ENCODE measurements at regions not wholly inside any gene's neighbourhood (a gene's known extent, or its start where the extent isn't known, plus 50 kb on each side); places are given as distances from the start of the nearest gene placed in this dataset.
"Not testable (repeated sequence)": the region's sequence is repeated elsewhere in the genome, so short reads cannot be mapped to it uniquely, and the experiment has no call there.

- no peak overlapping the region for H3K4me3 ChIP-seq (ENCODE audit: low read depth, low read length)
- ChIA-PET CTCF (interaction anchor here (3.5 to 4.0 kb wide), 3 partner anchors 83 to 638 kb away, joined by 30 to 55 read pairs (median 37); no protein-coding TSS in a partner anchor), POLR2A (no interaction called here)
- TF ChIP-seq, protein P1, sequence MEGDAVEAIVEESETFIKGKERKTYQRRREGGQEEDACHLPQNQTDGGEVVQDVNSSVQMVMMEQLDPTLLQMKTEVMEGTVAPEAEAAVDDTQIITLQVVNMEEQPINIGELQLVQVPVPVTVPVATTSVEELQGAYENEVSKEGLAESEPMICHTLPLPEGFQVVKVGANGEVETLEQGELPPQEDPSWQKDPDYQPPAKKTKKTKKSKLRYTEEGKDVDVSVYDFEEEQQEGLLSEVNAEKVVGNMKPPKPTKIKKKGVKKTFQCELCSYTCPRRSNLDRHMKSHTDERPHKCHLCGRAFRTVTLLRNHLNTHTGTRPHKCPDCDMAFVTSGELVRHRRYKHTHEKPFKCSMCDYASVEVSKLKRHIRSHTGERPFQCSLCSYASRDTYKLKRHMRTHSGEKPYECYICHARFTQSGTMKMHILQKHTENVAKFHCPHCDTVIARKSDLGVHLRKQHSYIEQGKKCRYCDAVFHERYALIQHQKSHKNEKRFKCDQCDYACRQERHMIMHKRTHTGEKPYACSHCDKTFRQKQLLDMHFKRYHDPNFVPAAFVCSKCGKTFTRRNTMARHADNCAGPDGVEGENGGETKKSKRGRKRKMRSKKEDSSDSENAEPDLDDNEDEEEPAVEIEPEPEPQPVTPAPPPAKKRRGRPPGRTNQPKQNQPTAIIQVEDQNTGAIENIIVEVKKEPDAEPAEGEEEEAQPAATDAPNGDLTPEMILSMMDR (IDR thresholded peaks at IDR 0.05; ENCODE audit: insufficient read depth, low read length, missing control alignments): no peak
- no peak for DNase-seq (ENCODE audit: low read depth, low spot score)
Measured at GRCh38 chr7:131942287-131943150, 386.1 kb upstream of the PODXL start.

- ChIA-PET POLR2A (no interaction called here), CTCF (no interaction called here)
- H3K4me3 ChIP-seq (ENCODE audit: low read depth, low read length): no peak overlapping the region
- no peak for DNase-seq (ENCODE audit: low read depth, low spot score)
- TF ChIP-seq, protein P1 (IDR thresholded peaks at IDR 0.05; ENCODE audit: insufficient read depth, low read length, missing control alignments): no peak
Measured at GRCh38 chr7:131941291-131941690, 384.9 kb upstream of the PODXL start.

DNA sequence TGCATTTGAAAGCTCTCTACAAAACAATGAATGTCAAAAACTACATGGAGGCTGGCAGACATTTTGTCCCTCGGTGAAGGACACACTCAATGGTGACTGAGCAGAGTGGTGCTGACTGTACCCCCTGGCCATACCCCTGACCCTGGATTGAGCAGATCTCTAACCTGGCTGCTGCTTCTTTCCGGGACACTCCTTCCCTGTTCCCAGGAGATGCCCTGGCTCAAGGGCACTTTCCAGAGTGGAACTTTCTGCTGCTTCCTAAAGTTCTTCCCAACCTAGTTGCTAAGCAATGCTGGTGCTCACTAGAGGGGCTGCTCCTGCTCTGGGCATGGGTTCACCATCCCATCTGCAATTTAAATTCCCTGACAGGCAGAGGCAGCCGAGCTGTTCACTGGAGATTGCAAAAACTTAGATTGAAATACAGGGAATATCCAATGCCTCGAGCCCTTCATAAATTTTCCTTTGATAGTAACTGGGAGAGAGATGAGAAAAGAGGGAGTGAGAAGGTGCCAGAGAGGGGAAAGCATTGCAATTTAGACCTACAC lies 384.3 kb upstream of the PODXL start:
- no peak for DNase-seq (ENCODE audit: low read depth, low spot score)
- H3K4me3 ChIP-seq (ENCODE audit: low read depth, low read length): no peak overlapping the region
- TF ChIP-seq, protein P1 (IDR thresholded peaks at IDR 0.05; ENCODE audit: insufficient read depth, low read length, missing control alignments): no peak
- ChIA-PET POLR2A (no interaction called here), CTCF (interaction anchor here (1.8 kb wide), 1 partner anchor 81 kb away, joined by 7 read pairs; no protein-coding TSS in a partner anchor)

GRCh38 chr7:131938788-131939187 lies 382.4 kb upstream of the PODXL start:
- DNase-seq (ENCODE audit: low read depth, low spot score); H3K4me3 ChIP-seq (ENCODE audit: low read depth, low read length); POLR2A ChIA-PET: not testable (repeated sequence)
- CTCF ChIA-PET: interaction anchor here (1.4 kb wide), 1 partner anchor 77 kb away, joined by 3 read pairs; no protein-coding TSS in a partner anchor

DNA sequence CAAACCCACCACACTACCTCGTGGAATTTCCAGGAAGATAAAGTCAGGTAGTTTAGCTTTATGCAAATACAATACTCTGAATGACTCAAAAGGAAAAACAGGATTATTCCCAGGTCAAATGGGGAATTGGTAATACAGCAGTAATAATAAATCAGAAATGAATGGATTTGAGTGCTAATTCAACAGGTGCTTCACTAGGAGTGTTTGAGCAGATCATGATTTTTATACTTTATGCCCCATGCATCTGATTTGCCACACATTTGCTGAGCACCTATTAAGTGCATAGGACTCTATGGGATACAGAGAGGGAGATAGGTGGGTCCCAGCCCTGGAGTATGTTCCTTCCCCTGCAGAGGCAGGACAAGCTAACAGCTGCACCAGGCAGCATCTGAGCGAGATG lies 381.4 kb upstream of the PODXL start:
- TF ChIP-seq, protein P1 (IDR thresholded peaks at IDR 0.05; ENCODE audit: insufficient read depth, low read length, missing control alignments): no peak
- H3K4me3 ChIP-seq (ENCODE audit: low read depth, low read length): no peak overlapping the region
- CTCF ChIA-PET: interaction anchor here (1.3 to 2.3 kb wide), 3 partner anchors 7 to 79 kb away, joined by 3 to 13 read pairs (median 7); no protein-coding TSS in a partner anchor
- POLR2A ChIA-PET: no interaction called here
- no peak for DNase-seq (ENCODE audit: low read depth, low spot score)

DNA sequence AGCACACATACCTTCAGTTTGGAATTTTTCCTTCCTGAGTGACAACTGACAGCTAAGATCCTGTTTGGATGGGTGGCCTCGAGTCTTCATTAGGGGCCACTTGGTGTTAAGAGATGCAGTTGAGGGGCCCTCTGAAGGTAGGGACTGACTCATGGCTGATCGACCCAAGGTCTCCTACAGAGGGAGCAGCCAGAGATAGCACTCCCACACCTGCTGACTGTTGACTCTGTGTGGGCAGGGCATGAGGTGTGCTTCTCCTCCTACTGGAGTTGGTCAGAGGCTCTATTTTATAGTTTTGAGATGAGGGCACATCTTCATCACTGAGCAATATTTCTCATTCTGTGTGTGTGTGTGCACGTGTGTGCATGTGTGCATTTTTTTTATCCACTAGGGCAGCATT lies 378.8 kb upstream of the PODXL start:
- no peak for DNase-seq (ENCODE audit: low read depth, low spot score)
- TF ChIP-seq, protein P1 (IDR thresholded peaks at IDR 0.05; ENCODE audit: insufficient read depth, low read length, missing control alignments): no peak
- CTCF ChIA-PET: interaction anchor here (1.8 kb wide), 1 partner anchor 10 kb away, joined by 9 read pairs; no protein-coding TSS in a partner anchor
- POLR2A ChIA-PET: no interaction called here
- H3K4me3 ChIP-seq (ENCODE audit: low read depth, low read length): no peak overlapping the region

All from AG04449 (cell line).